ENCODE measurements at regions not wholly inside any gene's neighbourhood (a gene's known extent, or its start where the extent isn't known, plus 50 kb on each side); places are given as distances from the start of the nearest gene placed in this dataset.
"Not testable (repeated sequence)": the region's sequence is repeated elsewhere in the genome, so short reads cannot be mapped to it uniquely, and the experiment has no call there.

GRCh38 chr3:86519819-86520218 is 471.1 kb downstream of the VGLL3 start:
- DNase-seq, result no peak

- DNase-seq, result no peak
These were observed 509.3 kb downstream of the VGLL3 start for GRCh38 chr3:86481636-86482035.

- no peak for DNase-seq
These were observed 509.9 kb downstream of the VGLL3 start for GRCh38 chr3:86481031-86481430.

GRCh38 chr3:86464180-86464579 is 526.8 kb downstream of the VGLL3 start:
- DNase-seq, result no peak

GRCh38 chr3:86451749-86452148 is 539.2 kb downstream of the VGLL3 start:
- DNase-seq, result no peak

- no peak for DNase-seq
These were observed 552.4 kb downstream of the VGLL3 start for GRCh38 chr3:86438544-86438943.

- DNase-seq, result no peak
These were observed 563.6 kb downstream of the VGLL3 start for GRCh38 chr3:86427343-86427742.

GRCh38 chr3:86420990-86421739 is 569.8 kb downstream of the VGLL3 start:
- no peak for DNase-seq

GRCh38 chr3:86418861-86419260 is 572.1 kb downstream of the VGLL3 start:
- DNase-seq, result no peak

GRCh38 chr3:86416334-86416733 is 574.6 kb downstream of the VGLL3 start:
- no peak for DNase-seq

- no peak for DNase-seq
These were observed 577.3 kb downstream of the VGLL3 start for GRCh38 chr3:86413645-86414044.

GRCh38 chr3:86410587-86410986 is 580.4 kb downstream of the VGLL3 start:
- DNase-seq, result no peak

- not testable (repeated sequence) for DNase-seq
These were observed 601.2 kb downstream of the VGLL3 start for GRCh38 chr3:86389759-86390158.

GRCh38 chr3:86388820-86389219 is 602.1 kb downstream of the VGLL3 start:
- DNase-seq, result no peak

GRCh38 chr3:86382556-86382955 is 608.4 kb downstream of the VGLL3 start:
- DNase-seq, result no peak

- DNase-seq, result no peak
These were observed 609.7 kb downstream of the VGLL3 start for GRCh38 chr3:86381247-86381646.

- no peak for DNase-seq
These were observed 611.7 kb downstream of the VGLL3 start for GRCh38 chr3:86379280-86379679.

- no peak for DNase-seq
These were observed 612.1 kb downstream of the VGLL3 start for GRCh38 chr3:86378829-86379228.

GRCh38 chr3:86335566-86335965 is 655.4 kb downstream of the VGLL3 start:
- not testable (repeated sequence) for DNase-seq

GRCh38 chr3:86333636-86334035 is 657.3 kb downstream of the VGLL3 start:
- no peak for DNase-seq

GRCh38 chr3:86303935-86304334 is 687.0 kb downstream of the VGLL3 start:
- DNase-seq, result no peak

GRCh38 chr3:86282106-86282787 is 708.7 kb downstream of the VGLL3 start:
- DNase-seq, result no peak

GRCh38 chr3:86269364-86270155 is 721.4 kb downstream of the VGLL3 start:
- no peak for DNase-seq
